H9 (cell line): ENCODE measurements at regions not wholly inside any gene's neighbourhood (a gene's known extent, or its start where the extent isn't known, plus 50 kb on each side); places are given as distances from the start of the nearest gene placed in this dataset.

Experiments
- DNase-seq: peaks from one replicate; pipeline ENCODE4 v3.0.0-alpha.2; 2017
- H2AFZ ChIP-seq: one replicate; pipeline ENCODE4 v1.6.1; 2013; ENCODE audit warnings: mild to moderate bottlenecking, low read length, control low read depth, moderate library complexity
- H2AK5ac ChIP-seq: 2 replicates; pipeline ENCODE4 v1.6.1; 2013; ENCODE audit warnings: low read length, control low read depth, mixed read lengths; ENCODE audit not compliant: insufficient read length
- H2BK120ac ChIP-seq: one replicate; pipeline ENCODE4 v1.6.1; 2013; ENCODE audit warnings: low read depth, mild to moderate bottlenecking, low read length, control low read depth, inconsistent platforms; ENCODE audit not compliant: poor library complexity, severe bottlenecking
- H2BK12ac ChIP-seq: 2 replicates; pipeline ENCODE4 v1.6.1; 2013; ENCODE audit warnings: low read length, control low read depth, mixed read lengths, low read depth; ENCODE audit not compliant: insufficient read length
- H2BK15ac ChIP-seq: 2 replicates; pipeline ENCODE4 v1.6.1; 2013; ENCODE audit warnings: low read depth, low read length, control low read depth
- H2BK20ac ChIP-seq: one replicate; pipeline ENCODE4 v1.6.1; 2013; ENCODE audit warnings: low read depth, mild to moderate bottlenecking, low read length, control low read depth, inconsistent platforms; ENCODE audit not compliant: poor library complexity, severe bottlenecking
- H2BK5ac ChIP-seq: 2 replicates; pipeline ENCODE4 v1.6.1; 2013; ENCODE audit warnings: low read length, control low read depth, mixed read lengths; ENCODE audit not compliant: insufficient read length
- H3K14ac ChIP-seq: 2 replicates; pipeline ENCODE4 v1.6.1; 2013; ENCODE audit warnings: low read length, control low read depth; ENCODE audit not compliant: insufficient read depth
- H3K18ac ChIP-seq: 2 replicates; pipeline ENCODE4 v1.6.1; 2013; ENCODE audit warnings: low read depth, mild to moderate bottlenecking, mixed read lengths, low read length, control low read depth; ENCODE audit not compliant: insufficient read length
- H3K23ac ChIP-seq: 2 replicates; pipeline ENCODE4 v1.6.1; 2013; ENCODE audit warnings: low read length, control low read depth, mixed read lengths, low read depth; ENCODE audit not compliant: insufficient read length
- H3K23me2 ChIP-seq: 2 replicates; pipeline ENCODE4 v1.6.1; 2013; ENCODE audit warnings: low read depth, mild to moderate bottlenecking, mixed read lengths, low read length, control low read depth; ENCODE audit not compliant: insufficient read length, poor library complexity, severe bottlenecking
- H3K27ac ChIP-seq: 2 replicates; pipeline ENCODE4 v1.5.1; 2013; ENCODE audit warnings: low read length, control low read depth, mixed read lengths, low read depth; ENCODE audit not compliant: insufficient read length
- H3K27me3 ChIP-seq: 2 replicates; pipeline ENCODE4 v1.6.1; 2013; ENCODE audit warnings: low read length, control low read depth, inconsistent platforms; ENCODE audit not compliant: insufficient read depth
- H3K4ac ChIP-seq: 2 replicates; pipeline ENCODE4 v1.6.1; 2013; ENCODE audit warnings: low read depth, mild to moderate bottlenecking, control low read depth, inconsistent platforms, low read length, moderate library complexity
- H3K4me1 ChIP-seq: 2 replicates; pipeline ENCODE4 v1.6.1; 2013; ENCODE audit warnings: low read length, control low read depth, inconsistent platforms; ENCODE audit not compliant: insufficient read depth
- H3K4me2 ChIP-seq: 2 replicates; pipeline ENCODE4 v1.6.1; 2013; ENCODE audit warnings: low read length, control low read depth, mixed read lengths; ENCODE audit not compliant: insufficient read length, insufficient read depth
- H3K56ac ChIP-seq: 2 replicates; pipeline ENCODE4 v1.6.1; 2013; ENCODE audit warnings: low read depth, mild to moderate bottlenecking, mixed read lengths, low read length, control low read depth; ENCODE audit not compliant: insufficient read length
- H3K79me1 ChIP-seq: 2 replicates; pipeline ENCODE4 v1.6.1; 2013; ENCODE audit warnings: low read depth, mild to moderate bottlenecking, moderate library complexity, low read length, control low read depth, inconsistent platforms; ENCODE audit not compliant: insufficient read depth, poor library complexity, severe bottlenecking
- H3K79me2 ChIP-seq: 2 replicates; pipeline ENCODE4 v1.6.1; 2013; ENCODE audit warnings: low read length, control low read depth, inconsistent platforms; ENCODE audit not compliant: insufficient read depth
- H3K9ac ChIP-seq: 2 replicates; pipeline ENCODE4 v1.6.1; 2013; ENCODE audit warnings: low read length, control low read depth, mixed read lengths; ENCODE audit not compliant: insufficient read length; ENCODE audit errors: extremely low read depth
- H3K9me3 ChIP-seq: one replicate; pipeline ENCODE4 v1.6.1; 2013; ENCODE audit warnings: low read depth, low read length, inconsistent platforms; ENCODE audit not compliant: control insufficient read depth
- H3T11ph ChIP-seq: one replicate; pipeline ENCODE4 v1.6.1; 2013; ENCODE audit warnings: mild to moderate bottlenecking, low read length, control low read depth, inconsistent platforms
- H4K20me1 ChIP-seq: one replicate; pipeline ENCODE4 v1.6.1; 2013; ENCODE audit not compliant: control insufficient read depth, insufficient read length, insufficient read depth
- H4K5ac ChIP-seq: 2 replicates; pipeline ENCODE4 v1.6.1; 2013; ENCODE audit warnings: low read depth, mild to moderate bottlenecking, mixed read lengths, low read length, control low read depth; ENCODE audit not compliant: insufficient read length
- H4K8ac ChIP-seq: replicated peaks from 2 replicates; pipeline ENCODE4 v1.6.1; 2013; ENCODE audit warnings: low read length, control low read depth, mixed read lengths, low read depth; ENCODE audit not compliant: insufficient read length
- H4K91ac ChIP-seq: 2 replicates; pipeline ENCODE4 v1.6.1; 2013; ENCODE audit warnings: low read depth, mild to moderate bottlenecking, moderate library complexity, mixed read lengths, low read length, control low read depth; ENCODE audit not compliant: insufficient read length
- H3K27ac Mint-ChIP-seq, 3 experiments: 2 replicates in 2 of 3; 3 replicates in 1 of 3; pipeline ENCODE4 v1.8.0; 2020 to 2021; ENCODE audit warnings: mixed read lengths in 3 of 3, mild to moderate bottlenecking in 1 of 3, moderate library complexity in 1 of 3
- H3K27me3 Mint-ChIP-seq: 2 replicates; pipeline ENCODE4 v1.8.0; 2021; ENCODE audit warnings: low read depth, mild to moderate bottlenecking, moderate library complexity, mixed read lengths
- H3K36me3 Mint-ChIP-seq, 3 experiments: 2 replicates in 2 of 3; 3 replicates in 1 of 3; pipeline ENCODE4 v1.8.0; 2020 to 2021; ENCODE audit warnings: low read depth in 3 of 3, mixed read lengths in 3 of 3; ENCODE audit not compliant: insufficient read depth in 1 of 3
- H3K4me1 Mint-ChIP-seq, 2 experiments: 2 replicates each; pipeline ENCODE4 v1.8.0; 2020; ENCODE audit warnings: mixed read lengths in 2 of 2
- H3K4me3 Mint-ChIP-seq, 2 experiments: 2 replicates in 1 of 2; 3 replicates in 1 of 2; pipeline ENCODE4 v1.8.0; 2020 to 2021; ENCODE audit warnings: mild to moderate bottlenecking in 2 of 2, mixed read lengths in 2 of 2, moderate library complexity in 1 of 2
- H3K9me3 Mint-ChIP-seq, 2 experiments: 2 replicates in 1 of 2; 3 replicates in 1 of 2; pipeline ENCODE4 v1.8.0; 2020; ENCODE audit warnings: mild to moderate bottlenecking in 2 of 2, mixed read lengths in 2 of 2, moderate library complexity in 1 of 2
- CTCF ChIP-seq: fragments of 200-600 bp; sonication (generic); conservative IDR thresholded peaks from 3 replicates; pipeline ENCODE4 v1.8.0; 2021; ENCODE audit warnings: antibody characterized with exemption, mild to moderate bottlenecking
- WGBS: extraction: QIAGEN DNeasy Blood & Tissue Kit; methylation state at CpG from one replicate; pipeline ENCODE4 v1.1.7; 2013; ENCODE audit warnings: missing lambda C conversion rate, low lambda C conversion rate, mixed read lengths; ENCODE audit not compliant: insufficient read length; ENCODE audit errors: extremely low coverage; 5-methylcytosine and 5-hydroxymethylcytosine counted together

- Mint-ChIP-seq H3K4me1 (no peaks in the 10 kb centered on the region), H3K27ac (no peak overlapping the region), H3K4me3 (no peak overlapping the region), H3K36me3 (no peaks in the 10 kb centered on the region; a peak in 1 of 7 replicates), H3K9me3 (no peaks in the 10 kb centered on the region; a peak in 2 of 5 replicates), H3K27me3 (no peaks in the 10 kb centered on the region)
- Histone ChIP-seq H3K18ac (no peak overlapping the region), H3K23me2 (no peaks in the 10 kb centered on the region), H3K79me1 (no peaks in the 10 kb centered on the region), H2BK5ac (no peak overlapping the region), H3K9ac (no peak overlapping the region), H2BK15ac (no peak overlapping the region), H2BK20ac (no peak overlapping the region), H3K27ac (no peak overlapping the region), H4K8ac (no peak overlapping the region), H4K20me1 (no peaks in the 10 kb centered on the region), H3T11ph (no peak overlapping the region), H4K5ac (no peak overlapping the region), H3K56ac (no peak overlapping the region), H4K91ac (no peak overlapping the region), H3K79me2 (no peaks in the 10 kb centered on the region), H3K4ac (no peak overlapping the region), H2BK12ac (no peak overlapping the region), H3K9me3 (no peaks in the 10 kb centered on the region), H2AK5ac (no peak overlapping the region), H3K27me3 (no peaks in the 10 kb centered on the region), H3K4me2 (no peak overlapping the region), H2AFZ (no peak overlapping the region), H2BK120ac (no peak overlapping the region), H3K23ac (no peak overlapping the region), H3K14ac (no peak overlapping the region), H3K4me1 (no peaks in the 10 kb centered on the region)
- TF ChIP-seq CTCF, result no peak
- no peak for DNase-seq
- no CpG with 5 or more reads among the region's 5 CpGs for WGBS
Observed at GRCh38 chr4:43716721-43717395, 731.8 kb downstream of the KCTD8 start.
